Colonic mucosa (tissue), 4 donors: ENCODE measurements at regions not wholly inside any gene's neighbourhood (a gene's known extent, or its start where the extent isn't known, plus 50 kb on each side); places are given as distances from the start of the nearest gene placed in this dataset.

Experiments
- DNase-seq: peaks from one replicate; pipeline ENCODE4 v3.0.0-alpha.2; 2020
- H3K27ac ChIP-seq: fragments of 200-600 bp; one replicate; pipeline ENCODE4 v1.8.0; 2021
- H3K27me3 ChIP-seq: fragments of 200-600 bp; one replicate; pipeline ENCODE4 v1.8.0; 2021
- H3K36me3 ChIP-seq: fragments of 200-600 bp; one replicate; pipeline ENCODE4 v1.8.0; 2021
- H3K4me1 ChIP-seq: fragments of 200-600 bp; one replicate; pipeline ENCODE4 v1.8.0; 2021; ENCODE audit warnings: mild to moderate bottlenecking
- H3K4me3 ChIP-seq: fragments of 200-600 bp; one replicate; pipeline ENCODE4 v1.8.0; 2021
- H3K9ac ChIP-seq, 2 donors: one replicate each; pipeline ENCODE4 v1.7.0; 2013; ENCODE audit warnings: control low read depth in 2 of 2, low read depth in 2 of 2, low read length in 2 of 2
- H3K9me3 ChIP-seq: fragments of 200-600 bp; one replicate; pipeline ENCODE4 v1.8.0; 2021
- intact Hi-C: fragments of 100-400 bp; cut with DNase I; formaldehyde crosslinking; loops from one replicate; pipeline ENCODE4 v1.14.1; 2022
- TF ChIP-seq, protein P1 (sequence below): fragments of 200-600 bp; IDR thresholded peaks from one replicate; pipeline ENCODE4 v1.8.0; 2022; ENCODE audit warnings: antibody characterized with exemption, mild to moderate bottlenecking
- donor health status: healthy.
- donor health status: DM: no; HTN: no; CAD: no.
- donor health status: DM: no; HTN: no; CAD: no.

DNA sequence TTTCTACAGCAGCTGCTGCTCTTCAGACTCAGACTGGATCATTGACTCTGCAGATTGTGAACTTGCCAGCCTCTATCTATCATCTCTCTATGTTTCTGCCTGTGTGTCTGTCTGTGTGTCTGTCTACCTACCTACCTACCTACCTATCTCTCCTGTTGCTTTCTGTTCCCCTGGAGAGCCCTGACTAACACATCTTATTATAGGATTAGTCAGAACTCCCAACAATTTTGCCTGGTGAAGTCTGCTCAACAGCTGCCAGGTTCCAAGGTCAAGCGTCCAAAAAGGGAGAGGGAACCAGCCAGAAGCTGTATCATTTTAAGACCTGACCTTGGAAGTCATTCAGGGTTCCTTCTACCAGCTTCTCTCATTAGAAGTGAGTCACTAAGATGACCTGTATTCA lies 579.0 kb upstream of the DPP6 start:
- intact Hi-C loops: no loop called here
- Histone ChIP-seq H3K27ac (no peak overlapping the region), H3K9me3 (no peaks in the 10 kb centered on the region), H3K4me1 (no peaks in the 10 kb centered on the region), H3K27me3 (no peaks in the 10 kb centered on the region), H3K4me3 (no peak overlapping the region), H3K36me3 (no peaks in the 10 kb centered on the region), H3K9ac (no peak overlapping the region)
- DNase-seq: no peak
- TF ChIP-seq, protein P1, sequence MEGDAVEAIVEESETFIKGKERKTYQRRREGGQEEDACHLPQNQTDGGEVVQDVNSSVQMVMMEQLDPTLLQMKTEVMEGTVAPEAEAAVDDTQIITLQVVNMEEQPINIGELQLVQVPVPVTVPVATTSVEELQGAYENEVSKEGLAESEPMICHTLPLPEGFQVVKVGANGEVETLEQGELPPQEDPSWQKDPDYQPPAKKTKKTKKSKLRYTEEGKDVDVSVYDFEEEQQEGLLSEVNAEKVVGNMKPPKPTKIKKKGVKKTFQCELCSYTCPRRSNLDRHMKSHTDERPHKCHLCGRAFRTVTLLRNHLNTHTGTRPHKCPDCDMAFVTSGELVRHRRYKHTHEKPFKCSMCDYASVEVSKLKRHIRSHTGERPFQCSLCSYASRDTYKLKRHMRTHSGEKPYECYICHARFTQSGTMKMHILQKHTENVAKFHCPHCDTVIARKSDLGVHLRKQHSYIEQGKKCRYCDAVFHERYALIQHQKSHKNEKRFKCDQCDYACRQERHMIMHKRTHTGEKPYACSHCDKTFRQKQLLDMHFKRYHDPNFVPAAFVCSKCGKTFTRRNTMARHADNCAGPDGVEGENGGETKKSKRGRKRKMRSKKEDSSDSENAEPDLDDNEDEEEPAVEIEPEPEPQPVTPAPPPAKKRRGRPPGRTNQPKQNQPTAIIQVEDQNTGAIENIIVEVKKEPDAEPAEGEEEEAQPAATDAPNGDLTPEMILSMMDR: no peak

DNA sequence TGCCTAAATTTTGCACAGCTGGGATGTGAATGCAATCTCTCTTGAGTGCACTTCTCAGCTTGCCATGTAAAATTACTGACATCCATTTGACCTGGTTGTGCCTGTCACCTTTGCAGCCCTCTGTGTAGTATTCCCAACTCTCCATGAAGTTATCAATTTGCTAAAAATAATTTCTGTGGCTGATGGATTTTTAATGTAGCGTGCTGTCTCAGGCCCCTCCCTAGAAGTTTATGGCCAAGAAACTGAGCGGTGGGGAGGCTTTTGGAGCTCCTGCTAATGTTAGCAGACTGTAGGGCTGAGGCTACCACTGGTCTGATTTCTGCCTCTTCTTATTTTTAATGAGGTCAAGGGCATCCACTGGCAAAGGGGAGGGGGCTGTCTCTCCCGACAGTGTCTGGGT lies 577.0 kb upstream of the DPP6 start:
- no peaks in the 10 kb centered on the region for H3K36me3 ChIP-seq
- no peaks in the 10 kb centered on the region for H3K4me1 ChIP-seq
- intact Hi-C loops: no loop called here
- no peak for DNase-seq
- H3K27me3 ChIP-seq: no peaks in the 10 kb centered on the region
- H3K4me3 ChIP-seq: no peak overlapping the region
- no peaks in the 10 kb centered on the region for H3K9me3 ChIP-seq
- H3K9ac ChIP-seq: no peak overlapping the region
- no peak overlapping the region for H3K27ac ChIP-seq
- TF ChIP-seq, protein P1: no peak

DNA sequence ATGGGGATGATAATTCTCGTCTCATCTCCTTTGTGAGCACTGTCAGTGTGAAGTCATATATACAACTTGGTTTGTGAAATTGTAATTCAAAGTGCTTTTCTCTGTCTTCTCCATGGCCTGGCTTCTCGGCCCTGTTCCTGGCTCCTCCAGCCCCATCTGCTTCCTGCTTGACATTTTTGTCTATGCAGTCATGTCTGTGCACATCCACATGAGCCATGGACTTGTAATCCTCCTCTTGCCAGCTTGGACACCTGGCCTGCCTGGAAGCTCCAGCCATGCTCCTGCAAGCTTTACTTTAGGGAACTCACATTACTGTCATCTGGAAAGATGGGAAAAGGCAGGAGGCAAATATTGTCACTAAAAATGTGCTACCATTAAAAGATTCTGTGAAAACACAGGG lies 576.0 kb upstream of the DPP6 start:
- TF ChIP-seq, protein P1: no peak
- intact Hi-C loops: no loop called here
- Histone ChIP-seq H3K27ac (no peak overlapping the region), H3K9ac (no peak overlapping the region), H3K4me3 (no peak overlapping the region), H3K4me1 (no peaks in the 10 kb centered on the region), H3K36me3 (no peaks in the 10 kb centered on the region), H3K9me3 (no peaks in the 10 kb centered on the region), H3K27me3 (no peaks in the 10 kb centered on the region)
- DNase-seq: no peak

DNA sequence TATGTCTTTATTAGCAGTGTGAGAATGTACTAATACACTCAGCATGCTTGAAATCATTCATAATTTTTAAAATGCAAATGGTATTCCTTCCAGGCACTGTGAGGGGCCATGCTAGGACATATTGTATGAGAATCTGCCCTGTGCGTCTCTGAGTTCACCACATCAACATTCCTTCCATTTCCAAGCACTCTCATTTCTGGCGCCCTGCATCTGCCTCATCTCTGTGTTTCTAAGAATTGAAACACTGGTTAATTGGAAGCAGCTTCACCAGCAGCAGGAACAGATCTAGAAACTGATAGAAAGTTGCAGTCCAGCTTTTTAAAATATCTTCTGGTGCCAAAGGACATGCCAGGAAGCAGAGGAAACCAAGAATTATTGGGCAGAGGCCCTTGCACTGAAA lies 555.9 kb upstream of the DPP6 start:
- H3K27ac ChIP-seq: no peak overlapping the region
- H3K9ac ChIP-seq: no peak overlapping the region
- no peak for DNase-seq
- intact Hi-C loops: no loop called here
- no peak overlapping the region for H3K4me3 ChIP-seq
- TF ChIP-seq, protein P1: no peak
- H3K27me3 ChIP-seq: no peaks in the 10 kb centered on the region
- H3K36me3 ChIP-seq: no peaks in the 10 kb centered on the region
- no peaks in the 10 kb centered on the region for H3K9me3 ChIP-seq
- no peaks in the 10 kb centered on the region for H3K4me1 ChIP-seq

DNA sequence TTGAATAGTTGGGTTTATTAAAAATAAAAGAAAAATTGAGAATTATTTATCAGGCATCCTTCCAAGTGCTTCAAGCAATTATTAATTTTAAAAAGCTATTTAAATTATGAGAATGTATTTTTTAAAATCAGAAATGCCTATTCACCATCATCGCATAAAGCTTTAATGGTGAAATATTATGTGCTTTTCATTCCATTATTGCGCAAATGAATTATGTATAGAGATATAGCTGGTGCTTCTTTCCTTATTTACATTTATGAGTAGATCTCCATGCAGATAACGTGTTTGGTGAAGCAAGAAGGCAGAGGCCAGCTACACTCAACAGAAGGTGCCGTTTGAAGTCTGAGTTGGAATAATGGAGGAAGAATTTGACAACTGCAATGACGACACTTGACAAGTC lies 549.1 kb upstream of the DPP6 start:
- intact Hi-C loops: no loop called here
- Histone ChIP-seq H3K27ac (no peak overlapping the region), H3K36me3 (no peaks in the 10 kb centered on the region), H3K4me1 (no peaks in the 10 kb centered on the region), H3K9me3 (no peaks in the 10 kb centered on the region), H3K4me3 (no peak overlapping the region), H3K9ac (no peak overlapping the region), H3K27me3 (no peaks in the 10 kb centered on the region)
- DNase-seq: no peak
- TF ChIP-seq, protein P1: no peak
